ENCODE measurements at regions not wholly inside any gene's neighbourhood (a gene's known extent, or its start where the extent isn't known, plus 50 kb on each side); places are given as distances from the start of the nearest gene placed in this dataset.
"Not testable (repeated sequence)": the region's sequence is repeated elsewhere in the genome, so short reads cannot be mapped to it uniquely, and the experiment has no call there.

DNA sequence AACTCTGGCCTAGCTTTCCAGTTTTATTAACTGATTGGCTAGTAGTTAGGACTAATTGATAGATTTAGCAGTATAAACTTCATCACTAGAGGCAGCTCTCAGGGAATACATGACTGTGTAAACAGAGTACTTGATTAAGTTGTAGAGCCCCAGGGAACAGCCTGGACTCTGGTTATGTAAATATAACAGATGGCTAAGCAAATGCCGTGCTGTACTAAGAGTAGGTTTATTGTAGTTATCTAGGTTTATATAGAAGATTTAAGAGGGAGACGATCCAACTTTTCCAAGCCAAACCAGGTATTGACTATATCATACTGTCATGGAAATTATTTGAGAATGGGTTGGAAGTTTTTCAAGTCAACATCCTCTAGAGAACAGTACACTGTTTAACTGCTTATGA, 463.4 kb upstream of the GRID2 start:
- DNase-seq: peak; percentile 78

DNA sequence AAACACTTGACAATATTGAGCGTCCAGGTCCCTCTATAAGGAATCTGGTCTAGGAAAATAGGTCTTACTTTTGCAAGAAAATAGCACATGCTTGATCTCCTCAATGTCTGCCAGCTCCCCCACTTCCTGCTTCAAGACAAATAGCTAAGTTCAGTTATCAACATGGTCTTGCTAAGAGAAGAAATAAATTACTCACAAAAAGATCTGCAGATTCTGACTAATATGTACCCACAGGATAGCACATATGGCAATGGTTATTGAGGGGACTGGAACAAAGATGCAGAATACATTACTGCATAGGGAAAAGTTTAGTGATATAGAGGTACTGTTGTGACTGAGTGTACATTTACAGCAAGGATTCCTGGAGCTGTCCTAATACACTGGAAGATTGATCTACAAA, 457.5 kb upstream of the GRID2 start:
- no peak for DNase-seq

DNA sequence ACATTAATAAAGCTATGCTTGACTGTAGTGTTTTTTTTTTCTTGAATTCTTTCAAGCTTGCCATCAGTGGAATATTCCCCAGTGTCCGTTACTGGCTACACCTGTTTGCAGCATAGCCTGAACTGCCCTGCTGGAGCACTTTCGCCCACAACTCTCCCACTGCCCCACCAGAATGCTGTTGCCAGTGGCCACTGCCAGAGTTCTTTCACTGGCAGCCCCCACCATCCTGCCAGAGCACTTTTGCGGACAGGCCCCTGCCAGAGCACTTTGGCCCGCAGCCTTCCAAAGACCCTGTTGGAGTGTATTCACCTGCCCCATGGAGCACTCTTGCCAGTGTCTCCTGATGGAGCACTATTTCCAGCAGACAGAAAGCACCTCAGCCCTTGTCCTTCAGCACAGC, 452.3 kb upstream of the GRID2 start:
- no peak for DNase-seq

DNA sequence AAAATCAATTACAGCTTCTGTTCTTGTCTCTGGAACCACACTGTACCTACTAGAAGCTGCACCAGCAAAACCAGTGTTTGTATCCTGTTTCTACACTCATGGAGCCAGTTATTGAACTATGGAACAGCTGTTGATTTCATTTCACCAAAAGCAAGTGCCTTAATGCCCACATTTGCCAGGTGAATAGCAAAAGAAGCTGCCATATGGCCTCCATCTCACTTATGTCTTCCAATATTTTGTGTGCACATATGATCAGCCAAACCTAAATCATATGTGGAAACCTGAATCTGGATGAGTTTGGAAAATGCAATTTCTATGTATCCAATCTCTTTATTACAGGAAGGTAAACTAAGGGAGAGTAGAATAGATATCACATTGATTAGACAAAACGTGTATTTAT, 415.8 kb upstream of the GRID2 start:
- DNase-seq: no peak

DNA sequence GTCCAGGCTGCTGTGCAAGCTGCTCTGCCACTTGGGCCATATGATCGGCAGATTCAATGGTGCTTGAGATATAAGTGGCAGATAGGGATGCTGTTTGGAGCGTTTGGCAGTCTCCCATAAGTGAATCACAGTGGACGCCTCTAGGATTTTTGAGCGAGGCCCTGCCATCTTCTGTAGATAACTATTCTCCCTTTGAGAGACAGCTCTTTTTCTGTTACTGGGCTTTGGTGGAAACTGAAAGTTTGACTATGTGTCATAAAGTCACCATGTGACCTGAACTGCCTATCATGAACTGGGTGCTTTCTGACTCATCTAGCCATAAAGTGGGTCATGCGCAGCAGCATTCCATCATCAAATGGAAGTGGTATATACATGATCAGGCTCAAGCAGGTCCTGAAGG, 412.5 kb upstream of the GRID2 start:
- not testable (repeated sequence) for DNase-seq

DNA sequence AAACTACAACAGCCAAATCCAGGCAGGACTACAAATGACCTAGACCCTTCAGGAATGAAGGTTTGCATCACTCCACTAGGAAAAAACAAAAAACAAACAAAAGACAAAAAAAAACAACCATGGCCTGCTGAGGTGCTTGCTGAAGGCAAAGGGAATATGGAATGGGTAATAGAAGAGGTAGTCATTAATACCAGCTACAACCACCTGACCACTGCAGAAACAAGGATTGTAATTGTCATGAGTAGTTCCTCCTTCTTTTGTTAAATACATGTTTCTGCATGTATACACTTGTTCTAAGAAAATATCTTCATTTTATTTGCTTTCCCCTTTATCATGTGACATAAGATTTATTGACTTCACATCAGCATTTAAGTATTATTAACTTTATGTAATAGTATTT, 409.8 kb upstream of the GRID2 start:
- no peak for DNase-seq

DNA sequence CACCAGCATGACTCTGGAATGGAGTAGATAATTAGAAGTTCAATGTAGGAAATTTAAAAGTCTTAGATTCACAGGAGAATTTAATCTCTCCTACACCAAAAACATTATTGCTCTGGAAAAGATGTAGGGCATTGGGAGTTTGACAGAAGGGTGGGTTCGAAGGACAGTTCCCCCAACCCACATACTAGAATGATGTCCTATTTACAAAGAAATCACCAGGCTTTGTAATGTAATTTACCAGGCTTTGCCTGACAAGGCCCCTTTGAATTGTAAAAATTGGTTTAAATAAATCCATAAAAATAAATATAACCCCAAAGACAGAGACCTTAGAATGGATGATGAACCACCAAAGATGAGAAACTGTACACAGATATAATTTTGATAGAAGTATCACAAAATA, 399.2 kb upstream of the GRID2 start:
- DNase-seq: no peak

DNA sequence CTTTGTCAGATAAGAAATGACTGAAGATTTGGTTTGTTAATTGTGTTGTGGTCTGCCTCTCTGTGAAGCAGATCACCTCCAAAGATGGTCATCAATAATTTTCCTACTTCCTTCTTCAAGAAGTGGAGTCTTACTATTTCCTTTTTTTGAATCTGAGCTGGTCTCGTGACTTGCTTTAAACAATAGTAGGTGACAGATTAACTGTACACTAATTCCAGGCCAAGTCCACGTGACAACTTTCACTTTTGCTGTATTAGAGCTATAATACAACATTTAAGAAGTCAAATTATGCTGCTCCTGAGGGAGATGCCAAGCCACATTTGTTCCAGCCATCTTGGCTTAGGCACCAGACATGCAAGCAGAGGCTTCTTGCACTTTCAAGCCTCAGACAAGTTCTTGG, 393.8 kb upstream of the GRID2 start:
- DNase-seq: no peak

DNA sequence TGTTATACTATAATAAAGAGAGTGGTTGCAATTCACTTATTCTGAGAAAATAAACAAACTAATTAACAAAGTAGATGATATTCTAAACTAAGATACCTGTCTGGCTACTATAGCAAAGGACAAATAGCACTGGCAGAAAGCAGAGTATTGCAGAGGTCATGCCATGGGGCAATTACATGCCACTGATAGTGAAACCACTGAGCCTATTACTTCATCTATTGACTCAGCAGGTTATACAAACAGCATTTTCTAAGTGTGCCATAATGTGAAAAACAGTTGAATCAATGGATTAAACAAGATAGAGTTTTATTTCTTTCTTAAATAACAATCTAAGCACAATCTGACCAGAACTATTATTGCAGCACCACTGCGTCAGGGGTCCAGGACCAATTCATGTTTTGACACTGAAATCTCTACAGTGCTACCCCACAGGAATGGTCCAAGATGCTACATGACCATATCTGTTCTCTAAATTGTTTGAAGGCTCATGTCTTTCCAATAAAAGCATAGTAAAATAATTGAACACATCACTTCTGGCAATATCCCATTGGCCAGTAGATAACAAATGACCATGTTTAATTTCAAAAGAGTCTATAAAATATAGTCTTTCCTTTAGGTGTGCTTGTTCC, 389.5 kb upstream of the GRID2 start:
- no peak for DNase-seq

DNA sequence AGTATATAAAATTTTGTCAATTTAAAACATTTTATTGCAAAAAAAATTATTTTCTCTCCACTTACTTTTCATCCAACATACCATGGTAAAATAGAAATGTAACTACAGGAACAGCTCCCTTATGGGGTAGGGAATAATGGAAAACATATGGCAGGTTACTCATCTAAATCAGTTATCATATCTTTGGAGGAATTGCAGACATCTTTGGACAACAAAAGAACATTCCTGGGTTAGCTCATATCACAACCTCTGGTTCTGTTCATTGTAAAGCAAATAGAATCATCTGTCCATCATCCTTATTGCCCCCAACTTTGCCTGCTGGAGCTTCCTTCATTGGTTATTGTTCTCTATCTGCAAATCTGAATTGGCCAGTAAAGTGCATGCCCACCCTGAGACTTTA, 387.5 kb upstream of the GRID2 start:
- no peak for DNase-seq

DNA sequence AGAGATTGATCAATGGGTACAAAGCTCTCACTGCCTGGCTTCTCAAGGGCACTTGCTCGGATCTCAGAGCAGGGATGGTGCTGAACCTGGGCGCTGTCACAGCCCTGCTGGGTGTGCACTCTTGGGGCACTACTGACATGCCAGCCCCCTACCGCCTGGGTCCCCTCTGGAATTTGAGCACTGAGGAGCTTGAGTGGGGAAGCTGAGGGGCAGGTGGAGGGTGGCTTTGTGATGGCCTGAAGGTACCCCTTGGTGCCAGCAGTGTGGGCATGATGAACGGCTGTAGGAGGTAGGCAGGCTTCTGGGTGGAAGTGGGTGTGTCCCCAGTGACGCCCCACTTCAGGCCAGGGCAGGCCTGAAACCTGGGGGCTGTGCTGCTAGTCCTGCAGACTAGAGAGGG, 379.1 kb upstream of the GRID2 start:
- DNase-seq: no peak

DNA sequence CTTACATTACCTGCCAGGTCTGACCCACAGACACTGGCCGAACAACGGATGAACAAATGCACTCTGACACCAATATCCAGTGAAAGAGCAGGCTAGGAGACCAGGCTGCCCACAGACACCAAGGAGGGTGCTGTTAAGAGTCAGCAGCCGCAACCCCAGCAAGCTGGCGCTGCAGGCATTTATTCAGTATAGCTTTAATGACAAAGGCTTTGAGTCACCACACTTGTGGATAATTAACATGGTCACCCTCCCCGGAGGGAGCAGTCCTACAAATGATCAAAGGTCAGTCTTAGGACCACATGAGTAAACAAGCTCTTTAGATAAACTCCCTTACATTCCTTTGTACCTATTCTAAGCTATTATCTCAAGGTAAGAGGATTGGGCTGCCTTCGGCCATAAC, 368.5 kb upstream of the GRID2 start:
- no peak for DNase-seq

DNA sequence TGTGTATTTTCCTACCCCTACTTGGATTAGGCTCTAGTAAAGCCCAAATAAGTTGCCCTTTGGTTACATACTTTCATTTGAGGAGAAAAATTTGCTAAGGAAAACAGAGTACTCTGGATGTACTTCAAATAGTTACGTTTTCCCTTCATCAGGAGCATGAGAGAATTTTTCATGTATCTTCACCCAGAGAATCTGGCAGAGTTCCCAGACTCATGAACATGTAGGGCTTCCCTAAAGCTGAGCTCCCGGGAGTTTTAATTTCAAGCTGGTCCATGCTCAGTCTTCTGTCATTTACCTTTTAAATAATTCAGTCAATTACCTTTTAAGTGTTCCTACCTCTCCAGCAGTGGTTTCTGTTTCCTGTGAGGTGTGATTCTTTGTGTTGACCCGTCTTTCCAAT, 367.5 kb upstream of the GRID2 start:
- DNase-seq: no peak

DNA sequence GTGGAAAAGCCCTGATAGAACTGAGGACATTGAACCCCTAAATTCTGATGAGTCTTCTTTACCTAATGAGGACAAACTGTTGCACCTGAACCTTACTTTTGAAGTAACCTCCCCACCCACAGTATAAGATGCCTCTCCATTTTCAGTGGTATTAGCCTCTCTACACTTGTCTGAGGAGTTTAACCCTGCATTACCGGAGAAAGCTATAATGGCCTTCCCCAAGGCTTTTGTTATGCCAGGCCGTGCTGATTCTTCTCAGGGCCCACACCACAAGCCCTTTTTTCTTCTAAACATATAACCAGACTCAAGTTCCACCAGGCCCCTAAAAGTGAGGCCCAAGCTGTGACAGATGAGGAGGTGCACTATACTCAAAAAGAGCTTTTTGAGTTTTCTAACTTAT, 345.8 kb upstream of the GRID2 start:
- DNase-seq: no peak

DNA sequence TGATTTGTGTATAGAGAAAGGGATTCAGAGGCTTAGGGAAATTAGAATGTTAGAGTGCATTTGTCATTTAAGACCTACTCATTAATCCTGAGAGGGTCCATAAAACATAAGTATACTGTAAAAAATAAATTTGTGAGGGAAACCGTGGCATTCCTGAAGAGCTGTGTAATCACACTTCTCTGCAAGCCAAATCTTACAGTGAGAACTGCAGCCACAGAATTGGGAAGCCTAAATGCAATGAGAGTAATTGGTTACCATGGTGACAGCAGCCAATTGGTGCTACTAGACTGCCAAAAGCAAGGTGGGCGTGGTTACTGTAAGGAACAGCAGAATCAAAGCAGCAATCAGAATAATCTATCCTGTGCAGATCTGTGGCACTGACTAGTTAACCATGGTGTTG, 345.2 kb upstream of the GRID2 start:
- DNase-seq: no peak

DNA sequence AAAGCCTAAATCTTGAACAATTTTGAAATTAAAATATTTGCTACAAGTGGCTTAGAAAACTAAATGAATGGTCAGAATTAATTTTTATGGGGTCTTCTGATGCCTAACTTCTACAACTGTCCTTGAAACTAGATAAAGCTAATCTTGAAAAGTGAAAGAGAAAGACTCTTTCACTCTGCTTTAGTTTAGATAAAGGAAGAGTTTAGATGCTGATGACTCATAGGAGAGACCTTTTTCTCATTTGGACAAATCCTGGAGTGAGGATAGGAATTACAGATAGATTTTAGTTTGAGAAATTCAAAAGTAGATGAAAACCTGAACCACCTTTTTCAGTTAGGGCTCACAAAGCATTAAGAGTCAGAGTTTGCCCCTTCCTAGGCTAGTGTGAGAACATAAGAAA, 342.3 kb upstream of the GRID2 start:
- no peak for DNase-seq

DNA sequence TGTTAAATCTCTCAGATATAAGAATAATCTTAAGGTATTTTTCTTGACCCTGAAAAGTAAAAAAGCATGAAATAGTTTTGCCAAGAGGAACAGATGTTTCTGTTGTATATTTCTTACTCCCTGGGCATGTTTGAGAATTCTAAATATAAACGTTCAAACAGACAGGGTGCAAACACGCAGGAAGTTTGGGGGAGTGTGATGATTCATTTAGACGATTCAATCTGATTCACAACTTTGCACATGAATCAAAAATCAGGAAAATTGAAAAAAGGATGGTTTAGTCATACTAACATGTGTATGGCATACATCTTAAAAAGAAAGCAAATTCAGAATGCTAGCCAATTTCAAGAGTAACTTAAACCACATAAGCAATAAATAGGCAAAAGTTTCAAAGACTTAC, 340.3 kb upstream of the GRID2 start:
- no peak for DNase-seq

DNA sequence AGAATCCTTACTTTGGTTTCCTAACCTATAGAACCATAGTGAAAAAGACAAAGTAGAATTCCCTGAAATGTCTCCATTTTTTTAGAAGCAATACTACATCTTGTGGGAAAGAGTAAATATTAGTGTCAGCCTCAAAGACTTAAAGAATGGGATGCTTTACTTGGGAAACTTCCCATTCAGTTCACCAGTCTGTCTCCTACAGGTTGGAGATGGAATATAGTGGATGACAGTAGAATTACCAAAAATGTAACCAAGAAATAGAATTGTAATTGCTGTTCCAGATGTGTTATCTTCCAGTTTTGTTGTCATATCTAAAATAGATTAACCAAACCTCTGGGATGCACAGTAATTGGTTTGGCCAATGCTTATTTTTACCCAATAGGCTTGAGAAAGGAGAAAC, 338.6 kb upstream of the GRID2 start:
- no peak for DNase-seq

DNA sequence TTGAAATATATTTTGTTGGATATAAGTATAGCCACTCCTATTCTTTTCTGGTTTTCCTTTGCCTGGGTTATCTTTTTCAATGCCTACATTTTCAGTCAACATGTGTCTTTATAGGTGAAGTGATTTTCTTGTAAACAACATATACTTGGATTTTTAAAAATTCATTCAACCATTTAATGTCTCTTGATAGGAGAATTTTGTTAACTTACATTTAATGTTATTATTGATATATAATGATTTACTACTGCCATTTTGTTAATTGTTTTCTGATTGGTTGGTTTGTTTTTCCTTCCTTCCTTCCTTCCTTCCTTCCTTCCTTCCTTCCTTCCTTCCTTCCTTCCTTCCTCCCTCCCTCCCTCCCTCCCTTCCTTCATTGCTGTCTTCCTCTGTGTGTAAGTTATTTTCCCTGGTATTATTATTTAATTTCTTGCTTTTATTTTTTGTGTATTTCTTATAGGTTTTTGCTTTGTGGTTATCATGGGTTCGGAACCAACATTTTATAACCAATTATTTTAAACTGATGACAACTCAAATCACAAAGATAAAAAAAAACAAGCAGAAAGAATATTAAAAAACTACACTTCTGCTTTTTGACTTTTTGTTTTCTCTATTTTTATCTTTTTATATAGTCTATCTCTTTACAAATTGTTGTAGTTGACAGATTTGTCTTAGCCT, 330.1 kb upstream of the GRID2 start:
- DNase-seq: no peak

DNA sequence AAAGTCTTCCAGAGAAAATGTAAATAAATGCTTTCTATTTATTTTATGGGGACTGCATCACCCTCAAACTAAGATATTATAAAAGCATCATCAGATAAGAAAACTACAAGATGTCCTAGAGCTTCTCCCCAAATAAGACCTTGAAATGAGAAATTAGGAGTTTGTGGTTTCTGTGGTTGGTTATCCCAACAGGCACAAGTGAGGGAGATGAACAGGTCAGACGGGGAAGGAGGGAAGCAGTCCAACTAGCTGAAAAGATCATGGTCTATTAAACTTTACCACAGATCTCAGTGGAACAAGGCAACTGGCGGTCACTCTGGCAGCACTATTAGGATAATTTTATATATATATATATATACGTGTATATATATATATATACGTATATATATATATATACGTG, 319.3 kb upstream of the GRID2 start:
- no peak for DNase-seq

DNA sequence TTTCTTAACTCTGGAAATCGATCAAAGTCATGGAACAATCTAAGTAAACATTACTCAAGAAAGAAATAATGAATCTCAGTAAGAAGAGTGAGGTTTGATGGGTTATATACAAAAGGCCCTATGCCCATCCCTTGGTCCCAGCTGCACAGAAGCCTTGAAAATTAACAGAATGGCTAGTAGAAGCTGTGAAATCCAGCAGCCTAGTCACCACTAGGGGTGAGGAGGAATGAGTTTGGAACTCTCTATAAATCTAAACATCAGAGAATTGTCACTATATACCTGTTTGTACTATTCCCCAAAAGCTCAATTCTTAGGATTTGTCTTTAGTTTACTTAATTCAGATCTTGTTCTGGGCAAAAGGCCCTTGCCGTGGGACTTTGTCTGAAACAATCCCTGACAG, 313.9 kb upstream of the GRID2 start:
- DNase-seq: no peak

DNA sequence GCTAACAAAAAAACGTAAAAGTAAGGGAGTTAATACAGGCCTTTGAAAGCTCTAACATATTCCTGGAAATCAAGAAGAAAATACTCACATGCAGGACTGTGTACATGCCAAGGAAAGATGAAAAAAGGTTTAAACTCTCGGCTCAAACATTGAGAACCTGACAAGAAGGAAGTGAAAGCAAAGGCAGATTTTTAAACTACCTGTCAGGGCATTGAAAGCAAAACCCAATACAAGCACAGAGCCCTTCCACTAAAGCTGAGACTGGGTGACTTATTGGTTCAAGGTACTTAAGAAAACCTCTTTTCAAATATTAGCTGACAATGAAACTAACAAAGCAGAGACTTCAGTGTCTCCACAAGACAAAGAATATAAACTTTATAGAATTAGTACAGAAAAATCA, 313.0 kb upstream of the GRID2 start:
- no peak for DNase-seq

DNA sequence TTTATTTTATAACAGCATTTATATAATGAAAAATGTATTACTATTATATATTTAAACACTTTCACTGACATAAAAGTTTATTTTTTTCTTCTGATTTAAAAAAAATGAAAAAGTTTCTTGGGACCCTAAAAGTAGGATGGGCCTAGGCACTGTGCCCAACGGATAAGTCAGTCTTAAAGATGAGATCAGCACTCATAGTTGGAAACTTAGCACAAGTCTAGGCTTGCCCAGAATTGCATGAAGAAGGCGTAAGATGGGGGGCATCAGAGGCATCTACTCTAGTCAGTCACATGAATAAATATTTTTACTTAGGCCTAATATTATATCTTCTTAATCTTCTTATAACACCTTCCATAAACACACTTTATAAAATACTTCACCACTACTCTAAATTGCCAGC, 306.7 kb upstream of the GRID2 start:
- no peak for DNase-seq

DNA sequence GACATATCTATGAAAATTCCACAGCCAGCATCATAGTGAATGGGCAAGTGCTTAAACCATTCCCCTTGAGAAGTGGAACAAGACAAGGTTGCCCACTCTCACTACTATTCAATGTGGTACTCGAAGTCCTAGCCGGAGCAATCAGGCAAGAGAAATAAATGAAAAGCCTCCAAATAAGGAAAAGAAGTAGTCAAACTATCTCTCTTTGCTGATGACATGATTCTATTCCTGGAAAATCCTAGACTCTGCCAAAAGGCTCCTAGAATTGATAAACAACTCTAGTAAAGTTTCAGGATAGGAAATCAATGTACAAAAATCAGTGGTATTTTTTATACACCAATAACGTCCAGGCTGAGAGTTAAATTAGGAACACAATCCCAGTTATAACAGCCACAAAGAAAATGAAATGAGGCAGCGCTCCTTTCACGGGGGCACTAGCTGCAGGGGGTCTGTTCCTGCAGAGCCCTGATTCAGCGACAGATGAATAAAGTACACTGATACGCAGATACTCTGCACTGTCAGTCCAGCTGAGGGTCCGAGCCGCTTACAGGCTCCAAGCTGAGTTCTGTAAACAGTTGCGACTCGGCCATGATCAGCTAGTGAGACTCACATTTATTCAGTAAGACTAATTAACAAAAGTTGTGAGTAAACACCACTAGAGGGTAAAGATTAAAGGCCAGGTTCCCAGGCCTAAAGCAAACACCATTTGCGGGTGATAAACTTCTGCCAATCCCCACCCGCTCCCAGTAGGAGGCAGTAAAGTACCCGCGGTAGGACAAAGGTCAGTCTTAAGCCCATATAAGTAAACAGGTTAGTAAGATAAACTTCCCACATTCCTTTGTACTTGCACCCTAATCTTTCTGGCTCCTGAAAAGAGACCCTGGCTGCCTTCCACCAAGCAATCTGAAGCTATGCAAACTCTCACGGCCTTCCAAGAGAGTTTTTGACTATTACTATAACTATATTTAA, 290.6 kb upstream of the GRID2 start:
- no peak for DNase-seq
